TTC549 (cell line): ENCODE measurements at regions not wholly inside any gene's neighbourhood (a gene's known extent, or its start where the extent isn't known, plus 50 kb on each side); places are given as distances from the start of the nearest gene placed in this dataset.

ENCODE experiments used
- FAIRE-seq: peaks from 2 replicates; lab custom pipeline; 2012; peaks lifted over from hg19 to GRCh38; lab: Jason Lieb, UNC

GRCh38 chr1:110816945-110817344 is 56.0 kb upstream of the CD53 start:
- FAIRE-seq = no peak

GRCh38 chr1:110811529-110811928 is 61.4 kb upstream of the CD53 start:
- FAIRE-seq = no peak

GRCh38 chr1:110800079-110800478 is 72.9 kb upstream of the CD53 start:
- no peak for FAIRE-seq

- FAIRE-seq = no peak
Measured at GRCh38 chr1:110798691-110799256, 74.2 kb upstream of the CD53 start.

GRCh38 chr1:110788673-110789072 is 84.3 kb upstream of the CD53 start:
- FAIRE-seq = no peak

GRCh38 chr1:110787328-110788071 is 85.4 kb upstream of the CD53 start:
- FAIRE-seq = no peak

GRCh38 chr1:110786802-110787327 is 86.1 kb upstream of the CD53 start:
- FAIRE-seq = no peak

- FAIRE-seq = no peak
Measured at GRCh38 chr1:110785612-110786011, 87.3 kb upstream of the CD53 start.

- no peak for FAIRE-seq
Measured at GRCh38 chr1:110785055-110785454, 87.9 kb upstream of the CD53 start.

GRCh38 chr1:110783292-110783918 is 89.5 kb upstream of the CD53 start:
- no peak for FAIRE-seq

- no peak for FAIRE-seq
Measured at GRCh38 chr1:110781525-110781924, 91.4 kb upstream of the CD53 start.

GRCh38 chr1:110780600-110781484 is 92.1 kb upstream of the CD53 start:
- FAIRE-seq = no peak

- FAIRE-seq = no peak
Measured at GRCh38 chr1:110779636-110780035, 93.3 kb upstream of the CD53 start.

- no peak for FAIRE-seq
Measured at GRCh38 chr1:110778821-110779220, 94.1 kb upstream of the CD53 start.

GRCh38 chr1:110777228-110777627 is 95.7 kb upstream of the CD53 start:
- FAIRE-seq = no peak

- FAIRE-seq = no peak
Measured at GRCh38 chr1:110774398-110774797, 98.5 kb upstream of the CD53 start.

GRCh38 chr1:110773813-110774212 is 99.1 kb upstream of the KCNA3 start:
- no peak for FAIRE-seq

GRCh38 chr1:110771245-110772022 is 96.7 kb upstream of the KCNA3 start:
- no peak for FAIRE-seq

GRCh38 chr1:110770832-110771231 is 96.1 kb upstream of the KCNA3 start:
- FAIRE-seq = no peak

- FAIRE-seq = no peak
Measured at GRCh38 chr1:110768605-110769004, 93.9 kb upstream of the KCNA3 start.

- FAIRE-seq = no peak
Measured at GRCh38 chr1:110766336-110766647, 91.6 kb upstream of the KCNA3 start.
